Caco-2 (cell line): ENCODE measurements at regions not wholly inside any gene's neighbourhood (a gene's known extent, or its start where the extent isn't known, plus 50 kb on each side); places are given as distances from the start of the nearest gene placed in this dataset.

Experiments used
- BruUV-seq: library from RNA; stranded (reverse); fragments of 400-500 nt; replicated peaks from 2 replicates; lab custom pipeline; 2021; lab: Mats Ljungman, UMichigan
- CTCF ChIA-PET: fragments of 300-600 bp; sonication (Branson Sonifier 250); formaldehyde crosslinking; loops from one replicate; lab custom pipeline; 2022; ENCODE audit warnings: antibody characterized with exemption; lab: Charles Lee
- POLR2A ChIA-PET: fragments of 300-600 bp; sonication (Branson Sonifier 250); formaldehyde crosslinking; loops from one replicate; lab custom pipeline; 2022; ENCODE audit warnings: antibody characterized with exemption; lab: Charles Lee
- DNase-seq, 2 experiments: peaks; one replicate each; pipeline versions ENCODE4 v3.0.0 to v3.0.0-alpha.2; 2020 to 2022
- H3K27me3 ChIP-seq: replicated peaks from 2 replicates; pipeline ENCODE4 v1.6.0; 2011; ENCODE audit warnings: low read length; ENCODE audit not compliant: control insufficient read depth, insufficient read depth
- H3K36me3 ChIP-seq: 2 replicates; pipeline ENCODE4 v1.5.1; 2011; ENCODE audit warnings: low read length; ENCODE audit not compliant: control insufficient read depth, insufficient read depth
- H3K4me1 ChIP-seq: fragments of 250-450 bp; sonication (Bioruptor Pico); 2 replicates; pipeline ENCODE4 v1.5.1; 2020; ENCODE audit warnings: mild to moderate bottlenecking
- H3K4me3 ChIP-seq: 2 replicates; pipeline ENCODE4 v1.5.1; 2011; ENCODE audit warnings: low read depth, mild to moderate bottlenecking, control low read depth, low read length
- H3K9me3 ChIP-seq: fragments of 250-450 bp; sonication (Bioruptor Pico); 2 replicates; pipeline ENCODE4 v1.5.1; 2020; ENCODE audit warnings: mild to moderate bottlenecking, moderate library complexity
- H3K27ac Mint-ChIP-seq: one replicate; pipeline ENCODE4 v1.8.0; 2022; ENCODE audit warnings: mixed read lengths; ENCODE audit not compliant: unreplicated experiment
- H3K27me3 Mint-ChIP-seq: one replicate; pipeline ENCODE4 v1.8.0; 2022; ENCODE audit warnings: mixed read lengths; ENCODE audit not compliant: insufficient read depth, unreplicated experiment
- H3K36me3 Mint-ChIP-seq: one replicate; pipeline ENCODE4 v1.8.0; 2022; ENCODE audit warnings: mild to moderate bottlenecking, mixed read lengths; ENCODE audit not compliant: insufficient read depth, unreplicated experiment
- H3K4me1 Mint-ChIP-seq: one replicate; pipeline ENCODE4 v1.8.0; 2022; ENCODE audit warnings: low read depth, mixed read lengths; ENCODE audit not compliant: unreplicated experiment
- H3K4me3 Mint-ChIP-seq: one replicate; pipeline ENCODE4 v1.8.0; 2022; ENCODE audit warnings: mild to moderate bottlenecking, moderate library complexity, mixed read lengths; ENCODE audit not compliant: unreplicated experiment
- H3K9me3 Mint-ChIP-seq: one replicate; pipeline ENCODE4 v1.8.0; 2022; ENCODE audit warnings: mixed read lengths; ENCODE audit not compliant: unreplicated experiment
- CTCF ChIP-seq, 2 experiments: fragments of 200-600 bp in 1 of 2; IDR thresholded peaks; 1 replicate in 1 of 2; 2 replicates in 1 of 2; pipeline versions ENCODE4 v1.5.1 to v1.8.0; 2011 to 2022; ENCODE audit warnings: antibody characterized with exemption in 1 of 2, control low read depth in 1 of 2, inconsistent platforms in 1 of 2, low read depth in 1 of 2, low read length in 1 of 2, mild to moderate bottlenecking in 1 of 2, moderate library complexity in 1 of 2; ENCODE audit not compliant: insufficient read depth in 1 of 2, severe bottlenecking in 1 of 2, unreplicated experiment in 1 of 2
- intact Hi-C: fragments of 100-400 bp; cut with micrococcal nuclease; formaldehyde crosslinking; loops from one replicate; pipeline ENCODE4 v1.10.0; 2022; ENCODE audit not compliant: unreplicated experiment

DNA sequence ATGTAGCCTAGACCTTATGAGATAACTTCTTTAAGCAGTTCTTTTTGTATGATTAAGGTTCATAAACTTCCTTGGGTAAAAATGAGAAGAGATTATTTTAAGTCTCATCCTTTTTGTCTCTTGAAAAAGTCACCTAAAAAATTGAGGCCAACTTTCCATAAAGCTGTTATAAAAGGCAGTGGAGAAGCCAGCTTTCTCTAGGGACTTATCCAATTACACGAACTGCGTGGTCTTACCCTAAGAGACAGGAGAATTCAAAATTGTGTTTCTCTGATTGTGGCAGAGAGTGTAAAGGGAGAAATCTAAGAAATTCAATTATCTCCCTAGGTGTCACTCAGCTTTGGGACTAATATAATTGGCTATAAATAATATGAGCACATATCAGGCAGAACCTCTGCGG, 262.0 kb downstream of the SHOX2 start:
- Histone ChIP-seq H3K4me1 (no peaks in the 10 kb centered on the region), H3K27me3 (no peaks in the 10 kb centered on the region), H3K36me3 (no peaks in the 10 kb centered on the region), H3K9me3 (no peaks in the 10 kb centered on the region), H3K4me3 (no peak overlapping the region)
- DNase-seq = no peak
- ChIA-PET CTCF (no interaction called here), POLR2A (no interaction called here)
- no peak overlapping the region for H3K27ac Mint-ChIP-seq
- no peaks in the 10 kb centered on the region for H3K36me3 Mint-ChIP-seq
- no peak for TF ChIP-seq CTCF (IDR thresholded peaks at IDR 0.05; ENCODE audit: insufficient read depth in 1 of 2, low read depth in 1 of 2, low read length in 1 of 2, severe bottlenecking in 1 of 2, unreplicated experiment in 1 of 2)
- peaks cover 6% of the 10 kb centered on the region for H3K27me3 Mint-ChIP-seq
- H3K9me3 Mint-ChIP-seq = no peaks in the 10 kb centered on the region
- no TSS peak for BruUV-seq
- intact Hi-C loops = no loop called here
- H3K4me1 Mint-ChIP-seq = no peaks in the 10 kb centered on the region
- H3K4me3 Mint-ChIP-seq = no peak overlapping the region

GRCh38 chr3:157841029-157841428, 265.2 kb downstream of the SHOX2 start:
- no peak for TF ChIP-seq CTCF (IDR thresholded peaks at IDR 0.05; ENCODE audit: insufficient read depth in 1 of 2, low read depth in 1 of 2, low read length in 1 of 2, severe bottlenecking in 1 of 2, unreplicated experiment in 1 of 2)
- DNase-seq = no peak
- ChIA-PET CTCF (no interaction called here), POLR2A (no interaction called here)
- Histone ChIP-seq H3K36me3 (no peaks in the 10 kb centered on the region), H3K4me3 (no peak overlapping the region), H3K4me1 (no peaks in the 10 kb centered on the region), H3K9me3 (no peaks in the 10 kb centered on the region), H3K27me3 (no peaks in the 10 kb centered on the region)
- no peak overlapping the region for H3K27ac Mint-ChIP-seq
- BruUV-seq = no TSS peak
- no peaks in the 10 kb centered on the region for H3K9me3 Mint-ChIP-seq
- intact Hi-C loops = no loop called here
- no peaks in the 10 kb centered on the region for H3K36me3 Mint-ChIP-seq
- no peaks in the 10 kb centered on the region for H3K4me1 Mint-ChIP-seq
- H3K4me3 Mint-ChIP-seq = no peak overlapping the region
- no peaks in the 10 kb centered on the region for H3K27me3 Mint-ChIP-seq

- Mint-ChIP-seq H3K4me3 (no peak overlapping the region), H3K27me3 (no peaks in the 10 kb centered on the region), H3K4me1 (no peaks in the 10 kb centered on the region), H3K9me3 (no peaks in the 10 kb centered on the region), H3K27ac (no peak overlapping the region), H3K36me3 (no peaks in the 10 kb centered on the region)
- no peak for TF ChIP-seq CTCF (IDR thresholded peaks at IDR 0.05; ENCODE audit: insufficient read depth in 1 of 2, low read depth in 1 of 2, low read length in 1 of 2, severe bottlenecking in 1 of 2, unreplicated experiment in 1 of 2)
- DNase-seq = no peak
- BruUV-seq = no TSS peak
- CTCF ChIA-PET = no interaction called here
- H3K27me3 ChIP-seq = no peaks in the 10 kb centered on the region
- POLR2A ChIA-PET = no interaction called here
- H3K9me3 ChIP-seq = no peaks in the 10 kb centered on the region
- H3K36me3 ChIP-seq = no peaks in the 10 kb centered on the region
- no peak overlapping the region for H3K4me3 ChIP-seq
- no peaks in the 10 kb centered on the region for H3K4me1 ChIP-seq
- intact Hi-C loops = no loop called here
These were observed 265.7 kb downstream of the SHOX2 start for GRCh38 chr3:157840564-157840963.
